ENCODE measurements at regions not wholly inside any gene's neighbourhood (a gene's known extent, or its start where the extent isn't known, plus 50 kb on each side); places are given as distances from the start of the nearest gene placed in this dataset.

- no peak for TF ChIP-seq POLR2A (IDR thresholded peaks at IDR 0.05)
- no peak for TF ChIP-seq CTCF (IDR thresholded peaks at IDR 0.05)
- H3K4me3 ChIP-seq = no peak overlapping the region
- 33 to 44% (median 35%) methylated on average over 7 of the region's 7 CpGs for WGBS, 4 donors
Observed at GRCh38 chr17:13266606-13267005, 248.8 kb upstream of the ELAC2 start.

GRCh38 chr17:13265311-13265710 is 247.5 kb upstream of the ELAC2 start:
- TF ChIP-seq POLR2A (IDR thresholded peaks at IDR 0.05) = no peak
- no peak for TF ChIP-seq CTCF (IDR thresholded peaks at IDR 0.05)
- intact Hi-C loops (cut with DNase I) = no loop called here
- 23 to 45% (median 38%) methylated on average over 2 of the region's 2 CpGs for WGBS, 4 donors

More at GRCh38 chr17:13266606-13267005, 248.8 kb upstream of the ELAC2 start:
- no peaks in the 10 kb centered on the region for H3K27me3 ChIP-seq
- intact Hi-C loops (cut with DNase I) = no loop called here
- no peaks in the 10 kb centered on the region for H3K4me1 ChIP-seq (replicated peaks in 1 of 2)
- no peak overlapping the region for H3K27ac ChIP-seq
- no peaks in the 10 kb centered on the region for H3K36me3 ChIP-seq (replicated peaks in 1 of 2)
- H3K9me3 ChIP-seq (replicated peaks in 1 of 3) = no peaks in the 10 kb centered on the region
- DNase-seq = no peak

GRCh38 chr17:13263746-13264145 is 245.9 kb upstream of the ELAC2 start:
- no peaks in the 10 kb centered on the region for H3K36me3 ChIP-seq (replicated peaks in 1 of 2)
- no peak overlapping the region for H3K4me3 ChIP-seq
- H3K27ac ChIP-seq = no peak overlapping the region
- no peak for DNase-seq
- TF ChIP-seq CTCF (IDR thresholded peaks at IDR 0.05) = no peak
- TF ChIP-seq POLR2A (IDR thresholded peaks at IDR 0.05) = no peak
- intact Hi-C loops (cut with DNase I) = no loop called here
- H3K4me1 ChIP-seq (replicated peaks in 1 of 2) = no peaks in the 10 kb centered on the region
- H3K9me3 ChIP-seq (replicated peaks in 1 of 3) = no peaks in the 10 kb centered on the region
- WGBS, 4 donors = 52 to 69% (median 59%) methylated on average over 4 of the region's 4 CpGs
- no peaks in the 10 kb centered on the region for H3K27me3 ChIP-seq

More at GRCh38 chr17:13265311-13265710, 247.5 kb upstream of the ELAC2 start:
- no peaks in the 10 kb centered on the region for H3K27me3 ChIP-seq
- no peak overlapping the region for H3K27ac ChIP-seq
- H3K4me1 ChIP-seq (replicated peaks in 1 of 2) = no peaks in the 10 kb centered on the region
- DNase-seq = no peak
- no peaks in the 10 kb centered on the region for H3K36me3 ChIP-seq (replicated peaks in 1 of 2)
- no peaks in the 10 kb centered on the region for H3K9me3 ChIP-seq (replicated peaks in 1 of 3)
- no peak overlapping the region for H3K4me3 ChIP-seq

DNA sequence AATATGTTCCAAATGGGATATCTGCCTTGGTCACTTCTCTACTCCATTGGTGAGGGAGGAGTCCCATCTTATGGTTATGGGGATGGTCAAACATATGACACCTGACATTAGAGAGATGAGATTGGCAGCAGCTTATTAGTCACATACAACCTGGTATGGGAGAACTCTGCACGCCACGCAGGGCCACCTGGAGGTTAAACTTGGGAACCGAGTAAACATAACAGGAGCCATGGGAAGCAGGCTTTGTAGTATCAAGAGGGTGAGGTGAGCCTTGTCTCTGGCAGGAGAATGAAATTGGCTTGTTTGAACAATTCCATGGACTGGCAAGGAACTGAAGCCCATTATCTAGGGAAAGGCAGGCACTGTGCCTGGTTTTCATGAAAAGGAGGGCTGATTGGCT is 238.7 kb upstream of the ELAC2 start:
- no peaks in the 10 kb centered on the region for H3K27me3 ChIP-seq
- no peaks in the 10 kb centered on the region for H3K36me3 ChIP-seq (replicated peaks in 1 of 2)
- H3K27ac ChIP-seq = no peak overlapping the region
- H3K4me3 ChIP-seq = no peak overlapping the region
- TF ChIP-seq CTCF (IDR thresholded peaks at IDR 0.05) (no peak), POLR2A (IDR thresholded peaks at IDR 0.05) (no peak)
- H3K4me1 ChIP-seq (replicated peaks in 1 of 2) = no peaks in the 10 kb centered on the region
- H3K9me3 ChIP-seq (replicated peaks in 1 of 3) = no peaks in the 10 kb centered on the region
- intact Hi-C loops (cut with DNase I) = no loop called here
- no peak for DNase-seq
- WGBS, 4 donors = 79 to 92% (median 83%) methylated on average over 3 of the region's 3 CpGs
